Ishikawa (cell line): ENCODE measurements at regions not wholly inside any gene's neighbourhood (a gene's known extent, or its start where the extent isn't known, plus 50 kb on each side); places are given as distances from the start of the nearest gene placed in this dataset.

Source experiments
- CEBPB ChIP-seq: IDR thresholded peaks from 2 replicates; pipeline ENCODE4 v1.6.1; 2012
- CREB1 ChIP-seq: IDR thresholded peaks from 2 replicates; pipeline ENCODE4 v1.6.1; 2012; ENCODE audit warnings: low read depth
- EGR1 ChIP-seq: IDR thresholded peaks from 2 replicates; pipeline ENCODE4 v1.6.1; 2012
- EP300 ChIP-seq: IDR thresholded peaks from 2 replicates; pipeline ENCODE4 v1.6.1; 2012; ENCODE audit warnings: borderline replicate concordance
- FOXM1 ChIP-seq: IDR thresholded peaks from 2 replicates; pipeline ENCODE4 v1.6.1; 2012; ENCODE audit warnings: low read depth, borderline replicate concordance
- NFIC ChIP-seq: IDR thresholded peaks from 2 replicates; pipeline ENCODE4 v1.6.1; 2012
- RAD21 ChIP-seq: IDR thresholded peaks from 2 replicates; pipeline ENCODE4 v1.6.1; 2012; ENCODE audit warnings: low read depth
- TAF1 ChIP-seq: IDR thresholded peaks from 2 replicates; pipeline ENCODE4 v1.6.1; 2012; ENCODE audit warnings: low read depth, mild to moderate bottlenecking
- TCF12 ChIP-seq: IDR thresholded peaks from 2 replicates; pipeline ENCODE4 v1.6.1; 2012; ENCODE audit warnings: low read depth
- TEAD4 ChIP-seq: IDR thresholded peaks from 2 replicates; pipeline ENCODE4 v1.6.1; 2012
- YY1 ChIP-seq: IDR thresholded peaks from 2 replicates; pipeline ENCODE4 v1.6.1; 2012; ENCODE audit warnings: low read depth
- ZBTB7A ChIP-seq: IDR thresholded peaks from 2 replicates; pipeline ENCODE4 v1.6.1; 2012; ENCODE audit warnings: low read depth
- TF ChIP-seq, protein P1 (sequence below): IDR thresholded peaks from 2 replicates; pipeline ENCODE4 v1.6.1; 2012; ENCODE audit warnings: low read depth, mild to moderate bottlenecking
- TF ChIP-seq, protein P2 (sequence below): IDR thresholded peaks from 2 replicates; pipeline ENCODE4 v1.6.1; 2012
- TF ChIP-seq, protein P3 (sequence below): IDR thresholded peaks from 2 replicates; pipeline ENCODE4 v1.6.1; 2012

DNA sequence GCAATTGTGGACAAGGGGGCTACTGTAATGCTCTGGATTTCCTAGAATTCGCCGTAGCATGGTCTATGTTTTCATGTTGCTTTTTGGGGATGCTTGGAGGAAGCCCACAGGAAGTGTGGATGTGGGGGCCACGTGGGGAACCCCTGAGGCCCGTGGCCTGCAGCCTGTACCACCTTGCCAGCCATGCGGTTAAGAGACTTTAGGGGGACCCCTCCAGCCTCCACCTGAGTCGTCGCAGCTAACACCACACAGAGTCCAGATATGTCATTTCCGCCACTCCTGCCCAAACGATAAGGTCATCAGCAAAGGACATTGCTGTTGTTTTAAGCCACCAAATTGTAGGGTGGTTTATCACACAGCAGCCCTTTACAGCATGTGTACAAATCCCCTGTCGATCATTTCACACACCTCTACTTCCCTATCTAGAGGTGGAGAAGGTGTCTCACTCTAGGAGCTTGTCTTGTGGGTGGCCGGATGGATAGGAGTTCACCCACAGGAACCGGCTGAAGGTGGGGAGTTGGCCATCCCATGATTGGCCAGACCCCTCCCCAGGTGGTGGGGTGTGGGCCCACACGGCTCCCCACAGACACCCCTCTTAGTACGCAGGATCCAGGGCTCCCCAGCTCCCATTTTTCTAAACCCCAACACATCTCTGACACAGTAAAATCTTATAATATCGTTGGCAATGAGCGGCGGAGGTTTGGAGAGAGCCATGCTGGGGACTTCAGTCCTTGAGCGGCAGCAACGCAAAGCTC, 226.7 kb downstream of the TEX29 start:
- no peak for TF ChIP-seq FOXM1
- TF ChIP-seq YY1: no peak
- TF ChIP-seq TAF1: no peak
- TF ChIP-seq CREB1: no peak
- TF ChIP-seq EP300: no peak
- no peak for TF ChIP-seq EGR1
- TF ChIP-seq, protein P1, sequence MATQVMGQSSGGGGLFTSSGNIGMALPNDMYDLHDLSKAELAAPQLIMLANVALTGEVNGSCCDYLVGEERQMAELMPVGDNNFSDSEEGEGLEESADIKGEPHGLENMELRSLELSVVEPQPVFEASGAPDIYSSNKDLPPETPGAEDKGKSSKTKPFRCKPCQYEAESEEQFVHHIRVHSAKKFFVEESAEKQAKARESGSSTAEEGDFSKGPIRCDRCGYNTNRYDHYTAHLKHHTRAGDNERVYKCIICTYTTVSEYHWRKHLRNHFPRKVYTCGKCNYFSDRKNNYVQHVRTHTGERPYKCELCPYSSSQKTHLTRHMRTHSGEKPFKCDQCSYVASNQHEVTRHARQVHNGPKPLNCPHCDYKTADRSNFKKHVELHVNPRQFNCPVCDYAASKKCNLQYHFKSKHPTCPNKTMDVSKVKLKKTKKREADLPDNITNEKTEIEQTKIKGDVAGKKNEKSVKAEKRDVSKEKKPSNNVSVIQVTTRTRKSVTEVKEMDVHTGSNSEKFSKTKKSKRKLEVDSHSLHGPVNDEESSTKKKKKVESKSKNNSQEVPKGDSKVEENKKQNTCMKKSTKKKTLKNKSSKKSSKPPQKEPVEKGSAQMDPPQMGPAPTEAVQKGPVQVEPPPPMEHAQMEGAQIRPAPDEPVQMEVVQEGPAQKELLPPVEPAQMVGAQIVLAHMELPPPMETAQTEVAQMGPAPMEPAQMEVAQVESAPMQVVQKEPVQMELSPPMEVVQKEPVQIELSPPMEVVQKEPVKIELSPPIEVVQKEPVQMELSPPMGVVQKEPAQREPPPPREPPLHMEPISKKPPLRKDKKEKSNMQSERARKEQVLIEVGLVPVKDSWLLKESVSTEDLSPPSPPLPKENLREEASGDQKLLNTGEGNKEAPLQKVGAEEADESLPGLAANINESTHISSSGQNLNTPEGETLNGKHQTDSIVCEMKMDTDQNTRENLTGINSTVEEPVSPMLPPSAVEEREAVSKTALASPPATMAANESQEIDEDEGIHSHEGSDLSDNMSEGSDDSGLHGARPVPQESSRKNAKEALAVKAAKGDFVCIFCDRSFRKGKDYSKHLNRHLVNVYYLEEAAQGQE: no peak
- TF ChIP-seq TEAD4: no peak
- TF ChIP-seq ZBTB7A: no peak
- TF ChIP-seq, protein P2, sequence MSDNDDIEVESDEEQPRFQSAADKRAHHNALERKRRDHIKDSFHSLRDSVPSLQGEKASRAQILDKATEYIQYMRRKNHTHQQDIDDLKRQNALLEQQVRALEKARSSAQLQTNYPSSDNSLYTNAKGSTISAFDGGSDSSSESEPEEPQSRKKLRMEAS: no peak
- TF ChIP-seq, protein P3, sequence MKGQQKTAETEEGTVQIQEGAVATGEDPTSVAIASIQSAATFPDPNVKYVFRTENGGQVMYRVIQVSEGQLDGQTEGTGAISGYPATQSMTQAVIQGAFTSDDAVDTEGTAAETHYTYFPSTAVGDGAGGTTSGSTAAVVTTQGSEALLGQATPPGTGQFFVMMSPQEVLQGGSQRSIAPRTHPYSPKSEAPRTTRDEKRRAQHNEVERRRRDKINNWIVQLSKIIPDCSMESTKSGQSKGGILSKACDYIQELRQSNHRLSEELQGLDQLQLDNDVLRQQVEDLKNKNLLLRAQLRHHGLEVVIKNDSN: no peak
- no peak for TF ChIP-seq CEBPB
- no peak for TF ChIP-seq RAD21
- no peak for TF ChIP-seq NFIC

DNA sequence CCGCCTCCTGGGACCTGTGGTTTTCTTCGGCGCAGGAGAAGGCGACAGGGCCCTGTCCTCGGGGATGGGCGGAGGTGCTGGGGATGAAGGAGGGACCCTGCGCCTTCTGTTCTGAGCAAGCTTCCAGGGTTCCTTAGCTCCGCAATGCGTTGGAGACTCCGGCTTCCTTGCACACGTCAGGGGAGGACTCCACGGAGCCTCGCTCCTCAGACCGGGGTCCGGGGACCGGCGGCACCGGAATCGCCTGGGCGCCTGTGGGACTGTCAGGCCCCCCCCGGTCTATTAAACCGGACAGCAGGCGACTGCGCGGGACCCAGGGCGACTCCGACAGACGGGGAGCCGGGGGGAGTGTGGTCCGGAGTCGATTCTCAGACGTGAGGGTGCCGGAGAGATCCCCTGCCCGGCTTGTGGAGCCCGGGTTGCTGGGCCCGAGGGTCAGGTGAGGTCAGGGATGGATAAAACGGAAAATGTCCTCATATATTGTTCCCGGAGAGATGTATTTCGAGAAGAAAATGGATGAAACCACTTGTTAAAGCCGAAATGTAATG, 227.4 kb downstream of the TEX29 start:
- no peak for TF ChIP-seq ZBTB7A
- TF ChIP-seq, protein P1: no peak
- TF ChIP-seq CREB1: no peak
- TF ChIP-seq YY1: no peak
- TF ChIP-seq, protein P3: no peak
- no peak for TF ChIP-seq NFIC
- TF ChIP-seq EGR1: no peak

DNA sequence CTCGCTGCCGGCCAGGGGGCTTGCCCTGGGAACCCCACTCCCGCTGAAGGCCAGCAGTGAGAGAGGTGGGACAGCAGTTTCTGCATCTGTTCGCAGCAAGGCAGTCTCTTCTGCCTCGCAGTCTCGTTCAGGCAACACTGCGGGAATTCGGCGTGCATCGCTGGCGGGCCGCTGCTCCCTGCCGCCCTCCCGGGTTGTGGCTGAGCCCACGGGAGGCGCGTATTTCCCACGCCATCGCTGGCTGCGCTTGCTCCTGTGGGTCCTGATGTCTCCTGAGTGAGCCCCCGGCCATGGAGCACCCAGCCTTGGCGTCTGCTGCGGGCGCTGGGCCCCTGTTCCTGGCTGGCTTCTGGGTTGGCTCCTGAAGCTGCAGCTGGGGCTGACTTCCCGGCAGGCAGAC, 227.9 kb downstream of the TEX29 start:
- no peak for TF ChIP-seq CEBPB

DNA sequence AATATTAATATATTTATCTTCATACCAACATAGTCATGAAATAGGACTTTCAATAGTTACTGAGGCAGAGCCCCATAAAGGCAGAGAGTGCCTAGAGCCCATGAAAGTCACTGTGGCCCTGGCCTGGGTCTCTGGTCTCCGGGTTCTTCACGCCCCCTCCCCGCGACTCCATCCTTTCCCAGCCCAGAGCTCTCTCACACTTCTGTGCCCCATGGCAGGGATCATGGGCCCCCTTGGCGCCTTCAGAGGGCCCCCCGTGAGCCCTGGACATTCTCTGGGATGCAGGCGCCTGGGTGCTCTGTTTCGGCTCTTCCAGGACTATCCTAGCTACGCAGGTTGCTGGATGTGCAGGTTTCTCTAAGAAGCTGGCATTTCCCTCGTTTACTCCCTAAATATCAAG, 228.4 kb downstream of the TEX29 start:
- TF ChIP-seq, protein P3: no peak
- no peak for TF ChIP-seq TCF12
- TF ChIP-seq NFIC: no peak
- TF ChIP-seq, protein P1: no peak
- no peak for TF ChIP-seq TEAD4
- TF ChIP-seq CEBPB: no peak
- TF ChIP-seq YY1: no peak
- TF ChIP-seq, protein P2: no peak

DNA sequence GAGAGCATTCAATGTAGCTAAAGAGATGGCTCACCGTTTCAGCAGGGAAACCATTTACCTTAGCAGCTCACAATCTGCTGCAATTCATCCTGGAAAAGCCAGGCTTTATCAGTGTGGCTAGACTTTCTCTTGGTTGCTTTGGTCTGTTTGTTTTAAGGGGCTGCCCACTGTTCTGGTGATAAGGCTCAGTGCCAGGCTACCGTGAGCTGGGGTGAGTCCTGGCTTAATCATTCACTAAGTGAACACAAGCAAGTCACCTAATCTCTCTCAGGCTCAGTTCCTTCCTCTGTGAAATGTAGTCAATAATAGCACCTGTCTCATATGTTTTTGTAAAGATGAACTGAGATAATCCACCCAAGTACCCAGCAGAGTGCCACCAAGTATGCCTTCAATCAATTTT, 229.0 kb downstream of the TEX29 start:
- TF ChIP-seq, protein P1: no peak
- TF ChIP-seq TEAD4 (no peak), CREB1 (no peak), TCF12 (no peak), EGR1 (no peak), EP300 (no peak), TAF1 (no peak), RAD21 (no peak), YY1 (no peak), ZBTB7A (no peak), FOXM1 (no peak), NFIC (no peak)
- TF ChIP-seq, protein P2: no peak
- TF ChIP-seq, protein P3: no peak
